Posterior cingulate gyrus (tissue), 11 donors: ENCODE measurements at regions not wholly inside any gene's neighbourhood (a gene's known extent, or its start where the extent isn't known, plus 50 kb on each side); places are given as distances from the start of the nearest gene placed in this dataset.
A peak's percentile ranks its signal among the peaks of the same experiment; 100 is the strongest.

Experiments
- DNase-seq, 10 donors: peaks; one replicate each; pipeline versions ENCODE4 v3.0.0 to v3.0.0-alpha.2; 2020 to 2021; ENCODE audit warnings: mixed read lengths in 3 of 10
- intact Hi-C: fragments of 100-400 bp; cut with DNase I; formaldehyde crosslinking; loops from one replicate; pipeline ENCODE4 v1.15.1; 2023

- intact Hi-C loops: no loop called here
- no peak for DNase-seq
Observed at GRCh38 chr10:130423455-130424305, 287.5 kb downstream of the GLRX3 start.

GRCh38 chr10:130424418-130424817 lies 288.2 kb downstream of the GLRX3 start:
- no peak for DNase-seq
- intact Hi-C loops: no loop called here

- intact Hi-C loops: no loop called here
- no peak for DNase-seq
Observed at GRCh38 chr10:130425169-130425568, 289.0 kb downstream of the GLRX3 start.

- intact Hi-C loops: no loop called here
- DNase-seq: no peak
Observed at GRCh38 chr10:130425881-130426435, 289.8 kb downstream of the GLRX3 start.

GRCh38 chr10:130427216-130427722 lies 291.1 kb downstream of the GLRX3 start:
- no peak for DNase-seq
- intact Hi-C loops: no loop called here

- intact Hi-C loops: no loop called here
Observed at GRCh38 chr10:130428936-130429335, 292.7 kb downstream of the GLRX3 start.

GRCh38 chr10:130429809-130430208 lies 293.6 kb downstream of the GLRX3 start:
- intact Hi-C loops: no loop called here
- DNase-seq: no peak

More at GRCh38 chr10:130428936-130429335, 292.7 kb downstream of the GLRX3 start:
- no peak for DNase-seq

- DNase-seq: no peak
- intact Hi-C loops: no loop called here
Observed at GRCh38 chr10:130430291-130430690, 294.1 kb downstream of the GLRX3 start.

GRCh38 chr10:130430852-130431704 lies 294.9 kb downstream of the GLRX3 start:
- no peak for DNase-seq
- intact Hi-C loops: no loop called here

GRCh38 chr10:130432271-130432670 lies 296.1 kb downstream of the GLRX3 start:
- intact Hi-C loops: no loop called here
- DNase-seq: no peak

GRCh38 chr10:130432850-130433249 lies 296.7 kb downstream of the GLRX3 start:
- no peak for DNase-seq
- intact Hi-C loops: no loop called here

- intact Hi-C loops: no loop called here
- DNase-seq: no peak
Observed at GRCh38 chr10:130434446-130435385, 298.5 kb downstream of the GLRX3 start.

- intact Hi-C loops: no loop called here
- no peak for DNase-seq
Observed at GRCh38 chr10:130435961-130436360, 299.8 kb downstream of the GLRX3 start.

- DNase-seq: no peak
- intact Hi-C loops: no loop called here
Observed at GRCh38 chr10:130438861-130439260, 302.7 kb downstream of the GLRX3 start.

- intact Hi-C loops: no loop called here
- DNase-seq: peak in 4 of 10 donors; percentile 13 to 86 (median 24)
Observed at GRCh38 chr10:130439766-130440165, 303.6 kb downstream of the GLRX3 start.

- intact Hi-C loops: no loop called here
Observed at GRCh38 chr10:130440494-130440893, 304.3 kb downstream of the GLRX3 start.

GRCh38 chr10:130440971-130441370 lies 304.8 kb downstream of the GLRX3 start:
- intact Hi-C loops: no loop called here
- no peak for DNase-seq

More at GRCh38 chr10:130440494-130440893, 304.3 kb downstream of the GLRX3 start:
- DNase-seq: no peak

- intact Hi-C loops: no loop called here
- DNase-seq: no peak
Observed at GRCh38 chr10:130443066-130443465, 306.9 kb downstream of the GLRX3 start.

- no peak for DNase-seq
- intact Hi-C loops: no loop called here
Observed at GRCh38 chr10:130453036-130453720, 317.0 kb downstream of the GLRX3 start.
